NCI-H2029 (cell line): ENCODE measurements at regions not wholly inside any gene's neighbourhood (a gene's known extent, or its start where the extent isn't known, plus 50 kb on each side); places are given as distances from the start of the nearest gene placed in this dataset.
"Not testable (repeated sequence)": the region's sequence is repeated elsewhere in the genome, so short reads cannot be mapped to it uniquely, and the experiment has no call there.

Experiments
- DNase-seq: peaks from one replicate; lab custom pipeline; 2025; lab: John Stamatoyannopoulos, UW

DNA sequence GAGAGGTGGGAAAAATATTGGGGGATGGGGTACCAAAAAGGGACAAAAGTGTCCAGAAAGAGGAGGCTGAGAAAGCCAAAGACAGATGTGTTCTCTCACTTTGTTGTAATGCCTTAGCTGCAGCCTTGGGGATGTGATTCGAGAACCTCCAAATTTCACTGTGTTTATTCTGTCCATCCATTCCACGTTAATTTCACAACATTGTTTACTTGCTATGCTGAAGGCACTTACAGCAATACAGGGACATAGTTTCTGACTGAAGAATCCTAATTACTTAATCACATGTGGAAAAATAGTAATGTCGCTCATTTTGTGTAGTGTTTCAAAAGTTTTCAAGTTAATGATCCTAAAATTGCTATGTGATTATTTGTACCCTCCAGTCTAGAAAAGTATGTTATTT is 146.2 kb upstream of the SLC38A2 start:
- DNase-seq = no peak

GRCh38 chr12:46518169-46518568 is 145.6 kb upstream of the SLC38A2 start:
- no peak for DNase-seq

DNA sequence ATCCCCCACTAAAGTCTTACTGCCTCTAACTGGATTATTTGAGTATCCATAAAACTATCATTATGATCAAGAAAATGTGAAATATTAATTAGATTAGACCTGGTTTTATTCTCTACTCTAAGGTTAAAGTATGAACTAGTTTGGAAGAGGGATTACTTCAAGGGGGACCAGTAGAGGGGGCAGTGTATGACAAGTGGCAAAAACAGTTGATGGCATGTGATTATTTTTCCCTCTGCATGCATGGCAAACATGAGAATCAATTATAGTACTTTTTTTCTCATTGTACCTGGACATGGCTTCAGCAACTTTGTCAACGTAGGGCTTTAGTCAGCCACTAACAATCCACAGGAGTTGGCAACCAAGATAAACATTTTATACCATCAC is 145.0 kb upstream of the SLC38A2 start:
- no peak for DNase-seq

DNA sequence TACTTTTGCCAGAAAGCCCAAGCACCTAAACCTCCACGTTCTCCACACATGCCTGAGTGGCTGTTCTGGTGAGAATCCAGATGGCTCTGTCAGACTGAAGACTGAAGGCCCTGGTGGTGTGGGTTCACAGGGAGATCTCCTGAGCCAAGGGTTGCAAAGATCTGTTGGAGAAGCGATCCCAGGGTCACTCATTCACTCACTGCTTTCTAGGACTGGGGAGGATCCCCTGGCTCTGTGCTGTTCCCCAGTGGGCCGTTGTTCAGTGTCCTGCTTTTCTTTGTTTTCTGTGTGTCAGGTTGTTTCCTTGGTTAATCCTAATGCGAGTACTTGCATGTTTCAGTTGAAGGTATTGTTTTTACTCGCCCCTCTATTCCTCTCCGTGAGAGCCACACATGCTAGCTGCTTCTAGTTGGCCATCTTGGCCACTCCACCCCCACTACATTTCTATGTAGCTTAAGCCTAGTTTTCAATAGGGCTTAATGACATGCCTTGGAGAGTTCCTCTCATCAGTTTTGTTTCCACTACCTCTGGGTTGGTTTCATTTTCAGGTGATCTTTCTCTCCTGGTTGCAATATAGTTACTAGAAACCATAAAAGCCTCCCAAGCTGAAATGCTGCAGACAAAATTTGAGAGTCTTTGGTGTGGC is 144.5 kb upstream of the SLC38A2 start:
- DNase-seq = no peak

- DNase-seq = no peak
Observed at GRCh38 chr12:46516238-46516932, 143.8 kb upstream of the SLC38A2 start.

- DNase-seq = no peak
Observed at GRCh38 chr12:46515829-46516228, 143.3 kb upstream of the SLC38A2 start.

GRCh38 chr12:46514886-46515285 is 142.3 kb upstream of the SLC38A2 start:
- no peak for DNase-seq

- DNase-seq = not testable (repeated sequence)
Observed at GRCh38 chr12:46510257-46510656, 137.7 kb upstream of the SLC38A2 start.

- no peak for DNase-seq
Observed at GRCh38 chr12:46509135-46509534, 136.6 kb upstream of the SLC38A2 start.

GRCh38 chr12:46508651-46509050 is 136.1 kb upstream of the SLC38A2 start:
- DNase-seq = no peak

DNA sequence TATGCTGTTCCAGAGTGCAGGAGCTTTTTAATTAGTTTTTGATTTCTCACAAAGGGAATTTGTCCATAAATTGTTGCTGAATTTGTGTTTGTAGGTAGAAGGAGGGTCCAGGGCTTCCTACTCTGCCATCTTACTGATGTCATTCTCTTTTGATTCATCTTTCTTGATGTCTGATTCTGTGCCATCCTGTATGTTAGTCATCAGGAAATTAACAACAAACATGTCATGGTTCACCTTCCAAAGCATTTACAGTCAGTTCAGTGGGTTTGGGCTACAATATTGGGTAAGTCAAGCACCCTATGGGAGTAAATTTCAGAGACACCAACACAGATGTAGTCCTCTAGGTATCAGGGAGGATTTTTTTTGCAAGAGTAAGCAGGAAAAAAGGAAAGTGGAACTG is 135.2 kb upstream of the SLC38A2 start:
- no peak for DNase-seq

- DNase-seq = no peak
Observed at GRCh38 chr12:46506961-46507360, 134.4 kb upstream of the SLC38A2 start.

- no peak for DNase-seq
Observed at GRCh38 chr12:46506198-46506597, 133.6 kb upstream of the SLC38A2 start.

DNA sequence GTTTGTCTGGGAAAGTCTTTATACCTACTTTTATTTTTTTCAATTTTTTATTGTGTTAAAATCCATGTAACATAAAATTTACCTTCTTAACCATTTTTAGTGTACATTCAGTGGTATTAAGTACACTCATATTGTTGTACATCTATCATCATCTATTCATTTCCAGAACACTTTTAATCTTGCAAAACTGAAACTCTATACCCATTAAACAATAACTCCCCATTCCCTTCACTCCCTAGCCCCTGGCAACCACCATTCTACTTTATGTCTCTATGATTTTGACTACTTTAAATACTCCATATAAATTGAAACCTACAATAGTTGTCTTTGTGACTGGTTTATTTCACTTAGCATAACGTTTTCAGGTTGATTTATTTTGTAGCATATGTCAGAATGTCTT is 131.9 kb upstream of the SLC38A2 start:
- DNase-seq = no peak

DNA sequence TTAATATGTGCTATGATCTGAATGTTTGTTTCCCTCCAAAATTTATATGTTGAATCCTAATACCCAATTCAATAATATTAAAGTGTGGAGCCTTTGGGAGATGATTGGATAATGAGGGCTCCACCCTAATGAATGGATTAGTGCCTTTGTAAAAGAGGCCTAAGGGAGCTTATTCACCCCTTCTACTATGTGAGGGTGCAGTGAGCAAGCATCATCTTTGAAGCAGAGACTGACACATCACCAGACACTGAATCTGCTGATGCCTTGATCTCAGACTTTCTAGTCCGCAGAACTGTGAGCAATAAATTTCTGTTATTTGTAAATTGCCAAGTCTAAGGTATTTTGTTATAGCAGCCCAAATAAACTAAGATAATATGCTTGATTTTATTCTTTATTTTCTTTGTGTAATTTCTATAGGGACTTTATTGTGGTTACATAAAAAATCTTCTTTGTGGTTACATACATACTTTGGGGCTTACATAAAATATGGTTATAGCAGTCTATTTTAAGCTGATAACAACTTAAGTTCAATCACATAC is 131.1 kb upstream of the SLC38A2 start:
- DNase-seq = no peak

DNA sequence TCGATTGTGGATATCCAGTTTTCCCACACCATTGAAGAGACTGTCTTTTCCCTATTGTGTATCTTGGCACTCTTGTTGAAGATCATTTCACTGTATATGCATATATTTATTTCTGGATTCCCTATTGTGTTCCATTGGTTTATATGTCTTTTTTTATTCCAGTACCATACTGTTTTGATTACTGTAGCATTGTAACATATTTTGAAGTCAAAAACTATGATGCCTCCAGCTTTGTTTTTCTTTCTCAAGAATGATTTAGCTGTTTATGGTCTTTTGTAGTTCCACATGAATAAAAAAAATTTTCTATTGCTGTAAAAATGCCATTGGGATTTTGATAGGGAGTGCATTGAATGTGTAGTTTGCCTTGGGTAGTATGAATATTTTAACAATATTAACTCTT is 128.1 kb upstream of the SLC38A2 start:
- no peak for DNase-seq

DNA sequence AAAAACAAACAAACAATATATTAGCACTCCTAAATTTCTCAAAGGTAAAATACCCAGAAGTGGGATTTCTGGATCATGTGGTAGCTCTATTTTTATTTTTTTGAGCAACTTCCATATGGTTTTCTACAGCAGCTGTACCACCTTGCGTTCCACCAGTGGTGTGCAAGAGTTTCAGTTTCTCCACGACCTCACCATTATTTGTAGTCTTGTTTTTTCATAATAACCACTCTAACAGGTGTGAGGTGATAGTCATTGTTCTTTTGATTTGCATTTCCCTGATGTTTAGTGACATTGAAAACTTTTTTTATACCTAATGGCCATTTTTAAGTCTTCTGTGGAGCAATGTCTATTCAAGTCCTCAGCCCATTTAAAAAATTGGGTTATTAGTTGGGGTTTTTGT is 127.3 kb upstream of the SLC38A2 start:
- DNase-seq = no peak

DNA sequence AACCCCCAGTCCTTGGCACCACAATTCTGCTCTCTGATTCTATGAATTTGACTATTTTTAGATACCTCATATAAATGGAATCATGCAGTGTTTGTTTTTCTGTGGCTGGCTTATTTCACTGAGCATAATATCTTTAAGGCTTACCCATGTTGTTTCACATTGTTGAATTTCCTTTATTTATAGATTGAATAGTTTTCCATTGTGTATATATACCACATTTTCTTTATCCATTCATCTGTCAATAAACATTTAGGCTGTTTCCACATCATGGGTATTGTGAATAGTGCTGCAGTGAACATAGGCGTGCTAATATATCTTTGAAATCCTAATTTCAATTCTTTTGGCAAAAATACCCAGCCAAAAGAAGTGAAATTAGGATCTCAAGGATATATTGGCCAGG is 126.7 kb upstream of the SLC38A2 start:
- no peak for DNase-seq

DNA sequence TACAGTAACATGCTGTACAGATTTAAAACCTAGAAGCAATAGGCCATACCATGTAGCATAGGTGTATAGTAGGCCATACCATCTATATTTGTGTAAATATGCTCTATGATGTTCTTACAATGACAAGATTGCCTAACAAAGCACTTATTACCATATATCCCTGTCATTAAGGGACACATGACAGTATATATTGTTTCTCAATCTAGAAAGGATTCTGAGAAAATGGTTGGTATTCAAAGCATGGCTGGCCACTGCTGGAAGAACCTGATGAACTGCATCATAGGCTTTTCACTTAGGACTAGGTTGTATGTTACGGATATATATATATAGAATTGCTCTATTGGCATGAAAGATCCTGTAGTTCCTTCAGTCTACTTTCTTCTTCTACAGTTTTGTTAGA is 125.2 kb upstream of the SLC38A2 start:
- DNase-seq = no peak

GRCh38 chr12:46494424-46494823 is 121.9 kb upstream of the SLC38A2 start:
- no peak for DNase-seq

- peak; percentile 5 for DNase-seq
Observed at GRCh38 chr12:46493834-46494181, 121.2 kb upstream of the SLC38A2 start.

DNA sequence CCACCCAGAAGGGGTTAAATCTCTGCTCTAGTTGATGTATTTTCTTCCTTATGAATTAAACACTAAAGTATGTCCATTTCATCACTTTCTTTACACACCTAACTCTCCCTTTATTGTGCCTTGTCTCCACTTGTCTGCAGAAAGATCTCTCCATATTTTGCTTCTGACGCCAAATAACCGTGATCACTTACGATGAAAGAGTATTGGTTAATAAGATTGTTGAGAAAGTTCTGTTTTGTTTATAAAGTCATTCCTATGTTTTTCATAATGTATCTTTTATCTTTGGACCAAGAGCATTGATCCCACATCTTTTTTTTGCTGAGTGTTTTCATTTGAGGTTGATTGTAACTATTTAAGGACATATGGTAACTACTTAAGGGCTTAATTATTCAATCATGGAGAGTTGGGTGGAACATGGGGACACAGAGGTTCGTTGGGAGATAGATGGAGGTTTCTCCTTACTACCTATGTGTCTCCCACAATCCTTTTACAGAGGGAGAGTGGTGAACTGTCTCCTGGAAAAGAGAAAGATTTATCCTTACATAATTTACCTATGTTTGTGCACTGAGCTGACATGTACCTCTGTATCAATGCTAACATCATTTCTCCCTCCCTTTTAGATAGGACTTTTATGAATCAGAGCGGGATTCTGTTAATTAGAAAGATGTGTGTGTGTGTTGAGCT is 120.7 kb upstream of the SLC38A2 start:
- no peak for DNase-seq

GRCh38 chr12:46492471-46493085 is 120.0 kb upstream of the SLC38A2 start:
- peak; percentile 0 for DNase-seq
